ENCODE measurements at regions not wholly inside any gene's neighbourhood (a gene's known extent, or its start where the extent isn't known, plus 50 kb on each side); places are given as distances from the start of the nearest gene placed in this dataset.

DNA sequence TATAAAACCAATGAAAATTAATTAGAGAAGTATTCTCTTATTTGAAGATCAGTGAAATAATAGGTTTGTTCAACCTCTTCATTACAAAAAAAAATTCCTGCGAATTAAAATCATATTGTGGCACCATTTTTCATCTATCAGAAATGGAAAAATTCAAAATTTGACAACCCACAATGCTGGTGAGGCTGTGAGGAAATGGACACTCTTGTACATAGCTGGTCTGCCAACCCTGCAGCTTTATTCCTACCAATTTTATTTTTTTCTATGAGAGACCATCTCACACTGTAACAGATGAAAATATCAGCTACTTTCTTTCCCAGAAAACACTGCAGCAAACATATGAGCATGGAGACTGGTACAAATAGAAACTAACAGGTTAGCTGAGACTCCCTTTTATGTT, 208.8 kb upstream of the SEMA3E start:
- 71 to 73% methylated on average over 1 of the region's 1 CpG for WGBS, 2 donors
- DNase-seq (ENCODE audit: low spot score in 2 of 2) = no peak
- no peak overlapping the region for H3K4me3 ChIP-seq (ENCODE audit: low read depth, poor library complexity, severe bottlenecking)
- intact Hi-C loops (cut with DNase I; ENCODE audit: low total_unique reads) = no loop called here
- TF ChIP-seq POLR2A (IDR thresholded peaks at IDR 0.05) = no peak
- TF ChIP-seq, protein P1, sequence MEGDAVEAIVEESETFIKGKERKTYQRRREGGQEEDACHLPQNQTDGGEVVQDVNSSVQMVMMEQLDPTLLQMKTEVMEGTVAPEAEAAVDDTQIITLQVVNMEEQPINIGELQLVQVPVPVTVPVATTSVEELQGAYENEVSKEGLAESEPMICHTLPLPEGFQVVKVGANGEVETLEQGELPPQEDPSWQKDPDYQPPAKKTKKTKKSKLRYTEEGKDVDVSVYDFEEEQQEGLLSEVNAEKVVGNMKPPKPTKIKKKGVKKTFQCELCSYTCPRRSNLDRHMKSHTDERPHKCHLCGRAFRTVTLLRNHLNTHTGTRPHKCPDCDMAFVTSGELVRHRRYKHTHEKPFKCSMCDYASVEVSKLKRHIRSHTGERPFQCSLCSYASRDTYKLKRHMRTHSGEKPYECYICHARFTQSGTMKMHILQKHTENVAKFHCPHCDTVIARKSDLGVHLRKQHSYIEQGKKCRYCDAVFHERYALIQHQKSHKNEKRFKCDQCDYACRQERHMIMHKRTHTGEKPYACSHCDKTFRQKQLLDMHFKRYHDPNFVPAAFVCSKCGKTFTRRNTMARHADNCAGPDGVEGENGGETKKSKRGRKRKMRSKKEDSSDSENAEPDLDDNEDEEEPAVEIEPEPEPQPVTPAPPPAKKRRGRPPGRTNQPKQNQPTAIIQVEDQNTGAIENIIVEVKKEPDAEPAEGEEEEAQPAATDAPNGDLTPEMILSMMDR (IDR thresholded peaks at IDR 0.05) = no peak

DNA sequence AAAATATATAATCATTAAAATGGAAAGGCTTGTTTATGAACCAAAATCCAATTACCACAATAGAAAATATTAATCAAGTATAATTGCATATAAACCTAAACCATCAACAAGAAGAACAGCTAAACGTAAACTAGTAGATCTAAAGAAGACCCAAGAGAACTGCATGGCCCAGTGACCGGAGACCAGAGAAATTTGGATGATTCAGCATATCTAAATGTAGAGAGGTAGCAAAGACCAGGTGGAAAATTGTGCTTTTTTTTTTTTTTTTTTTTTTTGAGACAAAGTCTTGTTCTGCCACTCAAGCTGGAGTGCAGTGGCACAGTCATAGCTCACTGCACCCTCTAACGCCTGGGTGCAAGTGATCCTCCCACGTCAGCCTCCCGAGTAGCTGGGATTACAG, 207.2 kb upstream of the SEMA3E start:
- 85 to 90% methylated on average over 5 of the region's 5 CpGs for WGBS, 2 donors
- DNase-seq (ENCODE audit: low spot score in 2 of 2) = no peak
- TF ChIP-seq, protein P1 (IDR thresholded peaks at IDR 0.05) = no peak
- TF ChIP-seq POLR2A (IDR thresholded peaks at IDR 0.05) = no peak
- H3K4me3 ChIP-seq (ENCODE audit: low read depth, poor library complexity, severe bottlenecking) = no peak overlapping the region
- intact Hi-C loops (cut with DNase I; ENCODE audit: low total_unique reads) = no loop called here

DNA sequence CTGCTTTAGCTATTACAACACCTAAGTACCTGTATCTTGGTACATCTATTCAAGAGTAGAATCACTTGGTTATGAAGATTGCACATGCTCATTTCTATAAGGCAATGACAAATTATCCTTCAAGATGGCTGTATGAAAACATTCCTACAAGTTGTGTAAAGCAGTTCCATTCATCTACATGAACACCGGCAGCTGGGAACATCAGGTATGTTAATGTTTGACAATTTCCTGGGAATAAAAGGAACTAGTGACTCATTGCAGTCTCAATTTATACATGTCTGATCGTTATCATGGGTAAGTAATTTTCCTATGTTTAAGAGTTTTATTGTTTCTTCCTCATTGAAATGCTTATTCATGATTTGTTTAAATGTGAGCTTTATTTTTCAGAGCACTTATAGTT, 203.2 kb upstream of the SEMA3E start:
- no peak for DNase-seq (ENCODE audit: low spot score in 2 of 2)
- H3K4me3 ChIP-seq (ENCODE audit: low read depth, poor library complexity, severe bottlenecking) = no peak overlapping the region
- intact Hi-C loops (cut with DNase I; ENCODE audit: low total_unique reads) = no loop called here
- TF ChIP-seq, protein P1 (IDR thresholded peaks at IDR 0.05) = no peak
- TF ChIP-seq POLR2A (IDR thresholded peaks at IDR 0.05) = no peak
- 40 to 47% methylated on average over 2 of the region's 2 CpGs for WGBS, 2 donors

DNA sequence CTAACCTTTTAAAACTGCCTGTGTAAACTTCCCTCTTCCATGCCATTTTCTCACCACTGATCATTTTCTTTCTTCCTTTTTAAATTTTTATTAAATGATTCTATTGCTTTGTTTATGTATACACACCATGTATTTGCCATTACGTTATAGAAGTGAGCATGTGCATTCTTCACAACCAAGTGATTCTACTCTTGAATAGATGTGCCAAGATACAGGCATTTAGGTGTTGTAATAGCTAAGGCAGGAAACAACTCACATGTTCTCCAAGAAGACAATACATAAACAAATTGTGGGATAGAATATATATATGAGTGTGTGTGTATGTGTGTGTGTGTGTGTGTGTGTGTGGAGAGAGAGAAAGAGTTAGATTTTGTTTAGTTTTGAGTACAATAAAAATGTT, 202.6 kb upstream of the SEMA3E start:
- intact Hi-C loops (cut with DNase I; ENCODE audit: low total_unique reads) = no loop called here
- 63 to 71% methylated on average over 1 of the region's 1 CpG for WGBS, 2 donors
- TF ChIP-seq, protein P1 (IDR thresholded peaks at IDR 0.05) = no peak
- TF ChIP-seq POLR2A (IDR thresholded peaks at IDR 0.05) = no peak
- H3K4me3 ChIP-seq (ENCODE audit: low read depth, poor library complexity, severe bottlenecking) = no peak overlapping the region
- DNase-seq (ENCODE audit: low spot score in 2 of 2) = no peak

DNA sequence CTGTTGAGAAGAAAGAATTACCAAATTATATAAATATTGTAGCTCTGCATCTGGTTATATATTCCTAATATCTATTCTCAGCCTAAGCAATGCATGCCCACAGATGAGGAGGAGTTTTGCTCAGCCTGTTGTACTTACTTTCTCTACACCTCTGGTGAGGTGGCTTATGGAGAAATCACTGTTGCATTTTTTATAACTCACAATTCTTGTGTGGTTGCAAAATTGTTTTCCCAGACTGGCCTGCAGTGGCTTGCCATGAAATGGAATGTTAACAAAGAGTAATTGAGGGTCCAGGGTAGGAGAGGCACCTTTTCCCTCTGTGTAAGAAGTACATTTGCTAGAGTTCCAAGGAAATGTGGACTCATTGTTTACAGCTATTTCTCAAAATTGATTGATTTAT, 202.0 kb upstream of the SEMA3E start:
- DNase-seq (ENCODE audit: low spot score in 2 of 2) = no peak
- TF ChIP-seq POLR2A (IDR thresholded peaks at IDR 0.05) = no peak
- TF ChIP-seq, protein P1 (IDR thresholded peaks at IDR 0.05) = no peak
- no peak overlapping the region for H3K4me3 ChIP-seq (ENCODE audit: low read depth, poor library complexity, severe bottlenecking)
- intact Hi-C loops (cut with DNase I; ENCODE audit: low total_unique reads) = no loop called here

DNA sequence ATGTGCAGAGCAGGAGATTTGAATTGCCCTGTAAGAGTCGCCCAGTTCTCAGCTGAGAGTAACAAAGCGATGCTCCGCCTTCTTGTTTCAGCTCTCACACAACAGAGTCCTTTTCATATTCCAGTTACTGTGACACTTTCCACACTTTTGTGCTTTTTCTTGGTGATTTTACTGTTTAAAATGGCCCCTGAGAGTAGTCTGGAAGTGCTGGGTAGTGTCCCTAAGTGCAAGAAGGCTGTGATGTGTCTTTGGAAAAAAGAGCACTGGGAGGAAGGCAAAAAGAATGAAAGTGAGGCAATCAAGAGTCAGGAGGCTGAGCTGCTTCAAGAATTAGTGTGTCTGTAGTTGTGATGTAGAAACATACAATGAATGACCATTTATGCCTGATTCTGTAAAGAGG, 201.2 kb upstream of the SEMA3E start:
- intact Hi-C loops (cut with DNase I; ENCODE audit: low total_unique reads) = no loop called here
- H3K4me3 ChIP-seq (ENCODE audit: low read depth, poor library complexity, severe bottlenecking) = no peak overlapping the region
- TF ChIP-seq POLR2A (IDR thresholded peaks at IDR 0.05) = no peak
- TF ChIP-seq, protein P1 (IDR thresholded peaks at IDR 0.05) = no peak
- 92 to 95% methylated on average over 3 of the region's 3 CpGs for WGBS, 2 donors
- DNase-seq (ENCODE audit: low spot score in 2 of 2) = no peak

Data from lower leg skin (tissue), 4 donors.